ENCODE measurements at regions not wholly inside any gene's neighbourhood (a gene's known extent, or its start where the extent isn't known, plus 50 kb on each side); places are given as distances from the start of the nearest gene placed in this dataset.

GRCh38 chr4:28772066-28772465 is 1911.4 kb downstream of the STIM2 start:
- TF ChIP-seq, protein P1, sequence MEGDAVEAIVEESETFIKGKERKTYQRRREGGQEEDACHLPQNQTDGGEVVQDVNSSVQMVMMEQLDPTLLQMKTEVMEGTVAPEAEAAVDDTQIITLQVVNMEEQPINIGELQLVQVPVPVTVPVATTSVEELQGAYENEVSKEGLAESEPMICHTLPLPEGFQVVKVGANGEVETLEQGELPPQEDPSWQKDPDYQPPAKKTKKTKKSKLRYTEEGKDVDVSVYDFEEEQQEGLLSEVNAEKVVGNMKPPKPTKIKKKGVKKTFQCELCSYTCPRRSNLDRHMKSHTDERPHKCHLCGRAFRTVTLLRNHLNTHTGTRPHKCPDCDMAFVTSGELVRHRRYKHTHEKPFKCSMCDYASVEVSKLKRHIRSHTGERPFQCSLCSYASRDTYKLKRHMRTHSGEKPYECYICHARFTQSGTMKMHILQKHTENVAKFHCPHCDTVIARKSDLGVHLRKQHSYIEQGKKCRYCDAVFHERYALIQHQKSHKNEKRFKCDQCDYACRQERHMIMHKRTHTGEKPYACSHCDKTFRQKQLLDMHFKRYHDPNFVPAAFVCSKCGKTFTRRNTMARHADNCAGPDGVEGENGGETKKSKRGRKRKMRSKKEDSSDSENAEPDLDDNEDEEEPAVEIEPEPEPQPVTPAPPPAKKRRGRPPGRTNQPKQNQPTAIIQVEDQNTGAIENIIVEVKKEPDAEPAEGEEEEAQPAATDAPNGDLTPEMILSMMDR (IDR thresholded peaks at IDR 0.05; ENCODE audit: insufficient read depth, low read depth, low read length, missing control alignments), result no peak
- no peak overlapping the region for H3K4me3 ChIP-seq (ENCODE audit: low read length)
- DNase-seq (ENCODE audit: low read depth), result peak; percentile 72

GRCh38 chr4:28772788-28773187 is 1912.1 kb downstream of the STIM2 start:
- TF ChIP-seq, protein P1 (IDR thresholded peaks at IDR 0.05; ENCODE audit: insufficient read depth, low read depth, low read length, missing control alignments), result no peak
- no peak overlapping the region for H3K4me3 ChIP-seq (ENCODE audit: low read length)
- DNase-seq (ENCODE audit: low read depth), result no peak

DNA sequence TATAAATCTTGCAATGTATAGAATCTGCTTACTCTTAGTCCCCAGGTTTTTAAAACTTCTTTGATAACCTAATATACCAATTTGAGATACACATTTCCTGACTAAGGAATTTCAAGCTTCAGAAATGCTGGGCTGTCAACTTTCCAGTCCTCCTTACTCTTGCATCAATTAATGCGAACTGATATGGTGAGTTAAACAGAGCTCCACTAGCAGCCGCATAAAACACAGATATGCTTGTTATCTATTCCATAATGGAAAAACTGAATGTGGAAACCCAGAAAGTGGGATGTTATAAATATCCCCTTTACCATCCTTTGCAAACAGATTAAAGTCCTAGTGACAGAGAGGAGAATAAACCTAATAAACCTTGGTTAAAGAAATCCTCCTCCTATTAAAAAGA is 1913.7 kb downstream of the STIM2 start:
- H3K4me3 ChIP-seq (ENCODE audit: low read length), result no peak overlapping the region
- DNase-seq (ENCODE audit: low read depth), result no peak
- TF ChIP-seq, protein P1 (IDR thresholded peaks at IDR 0.05; ENCODE audit: insufficient read depth, low read depth, low read length, missing control alignments), result no peak

GRCh38 chr4:28776004-28776403 is 1915.4 kb downstream of the STIM2 start:
- no peak overlapping the region for H3K4me3 ChIP-seq (ENCODE audit: low read length)
- TF ChIP-seq, protein P1 (IDR thresholded peaks at IDR 0.05; ENCODE audit: insufficient read depth, low read depth, low read length, missing control alignments), result no peak
- no peak for DNase-seq (ENCODE audit: low read depth)

- no peak overlapping the region for H3K4me3 ChIP-seq (ENCODE audit: low read length)
- TF ChIP-seq, protein P1 (IDR thresholded peaks at IDR 0.05; ENCODE audit: insufficient read depth, low read depth, low read length, missing control alignments), result no peak
- DNase-seq (ENCODE audit: low read depth), result no peak
Observed at GRCh38 chr4:28784188-28784587, 1923.5 kb downstream of the STIM2 start.

DNA sequence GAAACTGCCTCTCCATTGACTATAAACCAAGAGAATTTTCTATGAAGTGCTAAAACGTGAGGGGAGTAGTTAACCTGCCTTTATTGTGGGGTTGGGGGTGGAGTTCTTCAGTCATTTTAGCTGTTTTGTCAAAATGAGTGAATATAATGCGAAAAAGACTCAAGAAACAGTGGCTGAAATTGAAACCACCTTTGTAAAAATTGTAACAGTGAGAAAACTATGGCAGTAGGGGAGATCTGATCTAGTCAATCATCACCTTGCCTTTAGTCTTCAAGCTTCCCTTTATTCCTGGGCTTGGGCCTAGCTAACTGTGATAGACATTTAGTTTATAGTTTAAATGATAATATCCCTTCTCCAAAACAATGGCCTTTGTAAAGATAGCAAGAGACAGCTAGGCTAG is 1927.3 kb downstream of the STIM2 start:
- no peak for DNase-seq (ENCODE audit: low read depth)
- H3K4me3 ChIP-seq (ENCODE audit: low read length), result no peak overlapping the region
- TF ChIP-seq, protein P1 (IDR thresholded peaks at IDR 0.05; ENCODE audit: insufficient read depth, low read depth, low read length, missing control alignments), result no peak

DNA sequence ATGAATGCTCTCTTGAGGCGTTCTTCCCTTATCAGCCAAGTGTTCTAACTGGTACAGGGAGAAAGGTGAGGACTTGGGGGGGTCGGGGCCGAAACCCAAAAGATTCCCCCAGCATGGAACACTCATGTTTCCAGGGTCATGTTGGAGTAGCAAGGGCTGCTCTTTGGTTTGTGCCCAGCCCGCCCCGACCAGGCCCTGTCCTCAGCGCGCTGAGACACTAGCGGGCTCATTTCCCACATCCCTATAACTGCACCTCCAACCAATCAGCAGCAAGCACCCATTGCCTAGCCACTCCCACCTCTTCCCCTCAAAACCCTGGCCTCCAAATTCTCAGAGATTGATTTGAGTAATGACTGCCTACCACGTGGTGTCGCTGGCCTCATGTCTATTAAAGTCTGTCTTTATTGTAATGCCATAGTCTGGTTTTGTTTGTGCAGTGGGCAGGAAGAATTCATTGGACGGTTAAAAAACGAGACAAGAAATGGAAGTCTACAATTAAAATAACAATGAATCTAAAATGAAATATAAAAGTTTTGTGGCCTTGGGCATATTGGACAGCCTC is 1928.4 kb downstream of the STIM2 start:
- TF ChIP-seq, protein P1 (IDR thresholded peaks at IDR 0.05; ENCODE audit: insufficient read depth, low read depth, low read length, missing control alignments), result no peak
- no peak for DNase-seq (ENCODE audit: low read depth)
- H3K4me3 ChIP-seq (ENCODE audit: low read length), result no peak overlapping the region
